HPDE6-E6E7 (cell line): ENCODE measurements at regions not wholly inside any gene's neighbourhood (a gene's known extent, or its start where the extent isn't known, plus 50 kb on each side); places are given as distances from the start of the nearest gene placed in this dataset.
"Not testable (repeated sequence)": the region's sequence is repeated elsewhere in the genome, so short reads cannot be mapped to it uniquely, and the experiment has no call there.

Experiments used
- DNase-seq: peaks from one replicate; pipeline ENCODE4 v3.0.0; 2011; ENCODE audit warnings: missing footprints; ENCODE audit errors: extremely low spot score

GRCh38 chr4:149986917-149987316, 91.3 kb upstream of the DCLK2 start:
- no peak for DNase-seq

GRCh38 chr4:149987330-149988086, 90.7 kb upstream of the DCLK2 start:
- no peak for DNase-seq

GRCh38 chr4:149988087-149988410, 90.2 kb upstream of the DCLK2 start:
- DNase-seq = no peak

GRCh38 chr4:149993030-149993429, 85.2 kb upstream of the DCLK2 start:
- no peak for DNase-seq

- no peak for DNase-seq
Observed at GRCh38 chr4:149995134-149995756, 83.0 kb upstream of the DCLK2 start.

GRCh38 chr4:149997881-149998421, 80.3 kb upstream of the DCLK2 start:
- peak; percentile 58 for DNase-seq

- peak; percentile 19 for DNase-seq
Observed at GRCh38 chr4:149999485-150000074, 78.7 kb upstream of the DCLK2 start.

GRCh38 chr4:150001815-150002214, 76.4 kb upstream of the DCLK2 start:
- DNase-seq = no peak

- no peak for DNase-seq
Observed at GRCh38 chr4:150002561-150002960, 75.7 kb upstream of the DCLK2 start.

GRCh38 chr4:150004481-150004880, 73.8 kb upstream of the DCLK2 start:
- DNase-seq = no peak

GRCh38 chr4:150005537-150005936, 72.7 kb upstream of the DCLK2 start:
- no peak for DNase-seq

GRCh38 chr4:150006197-150006596, 72.0 kb upstream of the DCLK2 start:
- no peak for DNase-seq

- no peak for DNase-seq
Observed at GRCh38 chr4:150007512-150007911, 70.7 kb upstream of the DCLK2 start.

- DNase-seq = no peak
Observed at GRCh38 chr4:150008546-150008945, 69.7 kb upstream of the DCLK2 start.

- DNase-seq = no peak
Observed at GRCh38 chr4:150009533-150009932, 68.7 kb upstream of the DCLK2 start.

GRCh38 chr4:150010525-150011126, 67.6 kb upstream of the DCLK2 start:
- peak; percentile 27 for DNase-seq

- DNase-seq = no peak
Observed at GRCh38 chr4:150012851-150013360, 65.3 kb upstream of the DCLK2 start.

- not testable (repeated sequence) for DNase-seq
Observed at GRCh38 chr4:150015910-150016309, 62.3 kb upstream of the DCLK2 start.

GRCh38 chr4:150016621-150017020, 61.6 kb upstream of the DCLK2 start:
- DNase-seq = not testable (repeated sequence)

- no peak for DNase-seq
Observed at GRCh38 chr4:150018257-150018656, 60.0 kb upstream of the DCLK2 start.

GRCh38 chr4:150021483-150021882, 56.8 kb upstream of the DCLK2 start:
- no peak for DNase-seq

GRCh38 chr4:150023489-150023888, 54.8 kb upstream of the DCLK2 start:
- no peak for DNase-seq
